ENCODE measurements at regions not wholly inside any gene's neighbourhood (a gene's known extent, or its start where the extent isn't known, plus 50 kb on each side); places are given as distances from the start of the nearest gene placed in this dataset.

DNA sequence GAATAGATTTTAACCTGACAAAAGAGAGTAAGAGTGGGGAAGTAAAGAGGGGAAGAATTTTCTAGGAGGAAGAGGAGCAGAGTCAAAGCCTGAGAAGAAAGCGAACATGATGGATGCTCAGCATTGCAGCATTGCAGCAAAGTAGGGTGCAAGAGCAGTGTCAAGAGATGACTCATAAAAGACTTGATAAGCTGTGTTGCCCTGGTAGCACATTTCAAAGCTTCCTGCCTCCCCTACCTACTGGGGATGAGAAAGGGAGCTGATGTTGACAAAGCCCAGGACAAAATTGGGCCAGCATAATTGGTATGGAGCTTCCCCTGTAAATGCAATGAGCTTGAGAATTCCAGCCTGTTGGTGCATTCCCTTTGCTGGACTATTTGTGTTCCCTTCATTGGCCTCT is 121.6 kb upstream of the ST8SIA2 start (continued):
- no peak for TF ChIP-seq ELK4 (CRISPR knock-in tag; IDR thresholded peaks at IDR 0.05; ENCODE audit: borderline replicate concordance)
- TF ChIP-seq CREB1 (IDR thresholded peaks at IDR 0.05) = no peak
- no peak for TF ChIP-seq CREB1 (CRISPR knock-in tag; IDR thresholded peaks at IDR 0.05)

- FAIRE-seq = no peak
- no TSS peak for BruUV-seq (replicated peaks)
Observed at GRCh38 chr15:92273286-92273685, 120.4 kb upstream of the ST8SIA2 start.

More at GRCh38 chr15:92273286-92273685, 120.4 kb upstream of the ST8SIA2 start:
- Histone ChIP-seq H3K9ac (ENCODE audit: insufficient read depth, low read depth, low read length) (no peak overlapping the region), H3K9me3 (ENCODE audit: low read length) (no peaks in the 10 kb centered on the region), H3K27me3 (ENCODE audit: control insufficient read depth in 1 of 2, insufficient read depth in 2 of 2, low read length in 2 of 2) (no peaks in the 10 kb centered on the region), H3K4me1 (ENCODE audit: insufficient read depth, low read length) (no peaks in the 10 kb centered on the region), H3K79me2 (ENCODE audit: insufficient read depth, low read length) (no peaks in the 10 kb centered on the region), H3K4me2 (ENCODE audit: low read depth, low read length) (no peak overlapping the region), H3K36me3 (replicated peaks in 1 of 2; ENCODE audit: control insufficient read depth in 1 of 2, insufficient read depth in 2 of 2, low read length in 2 of 2) (no peaks in the 10 kb centered on the region), H4K20me1 (ENCODE audit: insufficient read depth, low read length) (no peaks in the 10 kb centered on the region), H3K4me3 (replicated peaks in 1 of 3; ENCODE audit: insufficient read depth in 1 of 3, low read depth in 2 of 3, low read length in 3 of 3) (no peak overlapping the region), H2AFZ (ENCODE audit: low read length) (no peak overlapping the region), H3K27ac (ENCODE audit: extremely low read length, insufficient read depth, low read length) (no peak overlapping the region)
- no peak for DNase-seq (ENCODE audit: low spot score)
- TF ChIP-seq ZNF343 (CRISPR knock-in tag; IDR thresholded peaks at IDR 0.05) = no peak
- no peak for TF ChIP-seq MIER3 (CRISPR knock-in tag; IDR thresholded peaks at IDR 0.05; ENCODE audit: borderline replicate concordance)
- no peak for TF ChIP-seq YEATS4 (CRISPR knock-in tag; IDR thresholded peaks at IDR 0.05; ENCODE audit: borderline replicate concordance)
- no peak for TF ChIP-seq ZNF839 (CRISPR knock-in tag; IDR thresholded peaks at IDR 0.05; ENCODE audit: borderline replicate concordance)
- no peak for TF ChIP-seq GZF1 (CRISPR knock-in tag; IDR thresholded peaks at IDR 0.05)
- TF ChIP-seq ZNF569 (CRISPR knock-in tag; IDR thresholded peaks at IDR 0.05; ENCODE audit: borderline replicate concordance) = no peak
- no peak for TF ChIP-seq TBX2 (CRISPR knock-in tag; IDR thresholded peaks at IDR 0.05; ENCODE audit: borderline replicate concordance)
- TF ChIP-seq GTF3A (CRISPR knock-in tag; conservative IDR thresholded peaks at IDR 0.05) = no peak
- no peak for TF ChIP-seq ETV5 (CRISPR knock-in tag; IDR thresholded peaks at IDR 0.05; ENCODE audit: borderline replicate concordance)
- no peak for TF ChIP-seq TEAD2 (CRISPR knock-in tag; IDR thresholded peaks at IDR 0.05)
- no peak for TF ChIP-seq SIX1 (CRISPR knock-in tag; IDR thresholded peaks at IDR 0.05; ENCODE audit: borderline replicate concordance)
- no peak for TF ChIP-seq PCBP1 (IDR thresholded peaks at IDR 0.05; ENCODE audit: borderline replicate concordance, low read depth, low read length)
- no peak for TF ChIP-seq WIZ (CRISPR knock-in tag; IDR thresholded peaks at IDR 0.05)
- in situ Hi-C loops (cut with HindIII; ENCODE audit: extremely low pct_ligation_motif_present, low pct_unique_long_range_greater_than_20kb) = no loop called here
- ATAC-seq = no peak
- ChIA-PET CTCF (ENCODE audit: low intra/inter-chr PET ratio, low total read pairs) (no interaction called here), POLR2A (no interaction called here)
- WGBS (ENCODE audit: low lambda C conversion rate) = 8% methylated on average over 2 of the region's 3 CpGs
- intact Hi-C loops (cut with micrococcal nuclease; ENCODE audit: unreplicated experiment) = no loop called here

Measured in HepG2 (cell line).